ENCODE measurements at regions not wholly inside any gene's neighbourhood (a gene's known extent, or its start where the extent isn't known, plus 50 kb on each side); places are given as distances from the start of the nearest gene placed in this dataset.
A peak's percentile ranks its signal among the peaks of the same experiment; 100 is the strongest.
"Not testable (repeated sequence)": the region's sequence is repeated elsewhere in the genome, so short reads cannot be mapped to it uniquely, and the experiment has no call there.

DNA sequence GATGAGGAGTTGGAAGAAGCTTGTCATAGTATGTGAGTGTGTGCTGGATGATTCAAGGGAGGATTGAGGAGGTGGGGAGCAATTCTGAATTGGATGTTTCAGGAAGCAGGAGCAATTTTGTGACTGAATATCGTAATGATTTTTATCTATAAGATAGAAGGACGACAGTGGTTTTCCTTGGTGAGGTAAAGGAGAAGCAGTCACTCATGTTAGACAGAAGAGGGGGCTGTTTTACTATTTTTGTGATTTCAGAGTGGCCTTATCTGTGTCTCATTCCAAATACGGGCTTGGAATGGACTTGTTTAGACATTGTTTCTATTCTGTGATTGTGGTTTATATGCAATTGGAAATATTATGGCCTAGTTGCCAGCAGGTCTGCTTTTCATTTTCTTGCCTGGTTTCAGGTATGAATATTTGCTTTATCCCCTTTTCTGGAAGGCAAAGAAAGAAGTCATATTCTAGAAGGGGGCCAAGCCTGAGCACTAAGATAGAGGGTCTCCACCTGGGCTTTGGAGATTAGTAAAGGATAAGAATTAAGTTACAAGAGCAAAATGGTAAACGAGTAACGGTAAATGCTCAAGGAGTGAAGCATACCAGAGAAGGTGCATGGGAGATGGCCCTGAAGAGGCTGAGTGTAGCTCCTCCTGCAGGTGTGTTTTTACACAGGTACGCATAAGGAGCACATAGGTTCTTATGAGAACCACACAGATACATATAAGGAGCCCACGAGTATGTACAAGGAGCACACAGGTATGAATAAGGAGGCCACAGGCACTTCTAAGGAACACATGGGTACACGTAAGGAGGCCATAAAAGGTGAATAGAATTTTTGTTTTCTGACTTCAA lies 124.6 kb upstream of the KCNAB1 start:
- peak; percentile 57 for DNase-seq

DNA sequence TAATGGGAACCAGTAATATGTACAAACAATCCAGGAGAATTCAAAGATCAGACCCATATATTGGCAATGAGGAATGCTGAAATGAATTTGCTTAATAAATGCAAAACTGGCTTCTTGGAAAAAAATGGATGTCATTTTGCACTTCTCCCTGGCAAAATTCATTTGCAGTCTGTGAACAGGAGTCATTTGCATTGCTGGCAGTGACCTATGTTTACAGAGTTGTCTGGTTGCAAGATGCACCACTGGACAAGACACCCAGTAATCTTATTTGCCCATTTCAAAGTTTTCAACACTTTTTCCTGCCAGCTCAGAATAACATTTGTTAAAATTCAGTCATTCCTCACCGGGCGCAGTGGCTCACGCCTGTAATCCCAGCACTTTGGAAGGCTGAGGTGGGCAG lies 123.5 kb upstream of the KCNAB1 start:
- DNase-seq: no peak

DNA sequence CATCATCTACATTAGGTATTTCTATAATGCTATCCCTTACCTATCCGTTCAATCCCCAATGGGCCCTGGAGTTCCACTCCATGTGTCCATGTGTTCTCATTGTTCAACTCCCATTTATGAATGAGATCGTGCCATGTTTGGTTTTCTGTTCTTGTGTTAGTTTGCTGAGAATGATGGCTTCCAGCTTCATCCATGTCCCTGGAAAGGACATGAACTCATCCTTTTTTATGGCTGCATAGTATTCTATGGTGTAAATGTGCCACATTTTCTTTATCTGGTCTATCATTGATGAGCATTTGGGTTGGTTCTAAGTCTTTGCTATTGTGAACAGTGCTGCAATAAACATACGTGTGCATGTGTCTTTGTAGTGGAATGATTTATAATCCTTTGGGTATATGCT lies 122.2 kb upstream of the KCNAB1 start:
- DNase-seq: not testable (repeated sequence)

GRCh38 chr3:156005736-156006135 lies 114.6 kb upstream of the KCNAB1 start:
- no peak for DNase-seq

- no peak for DNase-seq
Measured at GRCh38 chr3:156010829-156011228, 109.5 kb upstream of the KCNAB1 start.

GRCh38 chr3:156014489-156014888 lies 105.9 kb upstream of the KCNAB1 start:
- DNase-seq: no peak

GRCh38 chr3:156016902-156017301 lies 103.5 kb upstream of the KCNAB1 start:
- no peak for DNase-seq

DNA sequence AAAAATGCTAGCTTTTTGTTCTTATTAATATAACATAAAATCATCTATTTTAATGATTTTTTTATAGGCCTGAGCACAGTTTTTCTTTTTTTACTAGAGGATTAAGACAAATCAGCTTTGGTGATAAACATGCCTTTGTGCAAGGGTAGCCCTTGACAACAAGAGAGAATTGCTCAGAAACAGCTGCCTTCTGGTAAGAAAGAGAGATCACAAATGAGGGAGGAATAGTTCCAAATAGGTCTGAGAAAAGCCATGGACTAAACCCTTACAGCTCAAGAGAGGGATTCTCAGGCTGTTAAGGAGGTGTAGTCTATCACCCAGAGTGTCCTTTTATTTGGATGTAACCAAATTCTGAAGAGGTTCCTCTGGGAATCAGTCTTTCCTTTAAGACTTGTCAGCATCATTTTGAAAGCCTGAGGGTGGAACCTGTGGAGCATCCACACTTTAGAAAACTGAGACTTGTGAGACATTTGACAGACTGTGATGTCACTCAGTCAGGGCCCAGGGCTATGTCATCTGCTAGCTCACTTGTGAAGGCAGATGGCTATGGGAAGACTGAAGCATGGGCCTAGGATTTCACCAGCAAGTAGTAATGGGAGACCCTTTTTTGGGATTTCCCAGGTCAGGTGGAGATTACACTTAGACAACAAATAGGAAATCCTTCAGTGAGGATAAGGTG lies 102.9 kb upstream of the KCNAB1 start:
- DNase-seq: no peak

- DNase-seq: no peak
Measured at GRCh38 chr3:156024904-156025533, 95.4 kb upstream of the KCNAB1 start.

DNA sequence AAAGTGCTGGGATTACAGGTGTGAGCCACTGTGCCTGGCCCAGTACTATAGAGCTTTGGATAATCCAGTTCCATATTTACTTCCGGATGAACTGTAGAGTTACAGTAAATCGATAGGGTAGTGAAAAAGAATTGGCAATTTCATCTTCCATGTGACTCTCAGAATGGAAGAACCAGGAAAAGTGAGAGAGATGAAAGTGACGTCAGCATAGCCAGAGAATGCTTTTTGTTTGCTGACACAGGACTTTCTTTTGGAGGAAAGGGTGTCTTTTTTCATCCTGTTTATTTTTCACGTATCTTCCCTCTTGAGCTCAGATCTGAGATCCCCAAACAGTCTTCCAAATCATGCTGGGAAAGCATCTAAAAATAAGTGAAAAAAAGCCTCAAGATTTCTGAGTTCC lies 91.2 kb upstream of the KCNAB1 start:
- DNase-seq: no peak

DNA sequence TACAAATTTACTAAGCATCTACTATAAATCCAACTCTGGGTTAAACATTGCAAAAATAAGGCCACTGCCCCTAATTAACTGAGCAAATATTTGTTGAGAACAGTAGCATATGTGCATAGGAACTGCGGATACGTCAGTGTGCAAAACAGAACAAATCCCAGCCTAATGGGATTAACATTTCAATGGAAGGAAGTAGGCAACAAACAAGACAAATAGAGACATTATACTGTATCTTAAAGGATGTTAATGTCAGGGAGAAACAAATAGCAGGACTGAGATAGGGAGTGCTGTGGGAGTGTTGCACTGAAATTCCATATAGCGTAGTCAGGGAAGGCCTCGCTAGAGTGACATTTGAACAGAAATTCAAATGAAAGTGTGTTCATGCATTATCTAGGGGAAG lies 89.7 kb upstream of the KCNAB1 start:
- no peak for DNase-seq

GRCh38 chr3:156033428-156033827 lies 87.0 kb upstream of the KCNAB1 start:
- DNase-seq: no peak

DNA sequence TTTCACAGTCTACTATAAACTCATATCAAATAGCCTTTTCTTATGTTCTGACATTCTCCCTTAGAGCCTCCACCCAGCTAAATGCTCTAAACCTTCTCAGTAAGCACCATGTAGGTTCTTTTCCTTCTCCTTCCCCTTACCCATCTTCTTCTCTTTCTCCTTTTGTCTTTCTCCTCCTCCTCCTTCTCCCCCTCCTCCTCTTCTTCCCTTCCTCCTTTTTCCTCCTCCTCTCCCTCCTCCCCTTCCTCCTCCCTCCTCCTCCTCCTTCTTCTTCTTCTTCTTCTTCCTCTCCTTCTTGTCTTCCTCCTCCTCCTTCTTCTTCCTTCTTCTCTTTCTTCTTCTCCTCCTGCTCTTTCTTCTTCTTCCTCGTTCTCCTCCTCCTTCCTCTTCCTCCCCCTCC lies 85.2 kb upstream of the KCNAB1 start:
- no peak for DNase-seq

DNA sequence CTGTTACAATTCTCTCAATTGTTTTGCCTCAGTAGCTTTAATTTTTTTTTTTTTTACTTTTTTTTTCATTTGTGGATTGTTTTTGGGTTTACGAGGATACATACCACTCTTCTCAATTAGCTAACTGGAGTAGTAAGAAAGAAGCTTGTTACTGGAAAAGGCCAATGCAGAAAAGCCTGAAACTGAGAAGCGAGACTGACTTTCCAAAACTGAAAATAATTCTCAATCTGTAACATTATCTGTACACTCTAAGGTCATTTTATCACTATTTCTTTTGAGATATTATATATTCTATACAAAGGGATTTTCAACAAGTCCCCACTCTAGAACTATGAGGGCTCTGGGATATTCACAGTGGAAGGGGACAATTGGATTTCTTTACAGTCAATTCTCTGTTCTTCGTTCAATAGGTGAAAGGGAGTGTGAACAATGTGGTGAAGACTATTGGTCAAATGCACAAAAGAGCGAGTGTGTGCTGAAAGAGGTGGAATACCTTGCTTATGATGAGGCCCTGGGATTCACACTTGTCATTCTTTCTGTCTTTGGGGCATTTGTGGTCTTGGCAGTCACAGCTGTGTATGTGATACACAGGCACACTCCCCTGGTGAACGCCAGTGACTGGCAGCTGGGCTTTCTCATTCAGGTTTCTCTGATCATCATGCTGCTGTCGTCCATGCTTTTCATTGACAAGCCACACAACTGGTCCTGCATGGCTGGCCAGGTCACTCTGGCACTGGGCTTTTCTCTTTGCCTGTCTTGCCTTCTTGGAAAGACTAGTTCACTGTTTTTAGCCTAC lies 83.9 kb upstream of the KCNAB1 start:
- no peak for DNase-seq

GRCh38 chr3:156037356-156037755 lies 83.0 kb upstream of the KCNAB1 start:
- peak; percentile 96 for DNase-seq

GRCh38 chr3:156038869-156039268 lies 81.5 kb upstream of the KCNAB1 start:
- DNase-seq: no peak

DNA sequence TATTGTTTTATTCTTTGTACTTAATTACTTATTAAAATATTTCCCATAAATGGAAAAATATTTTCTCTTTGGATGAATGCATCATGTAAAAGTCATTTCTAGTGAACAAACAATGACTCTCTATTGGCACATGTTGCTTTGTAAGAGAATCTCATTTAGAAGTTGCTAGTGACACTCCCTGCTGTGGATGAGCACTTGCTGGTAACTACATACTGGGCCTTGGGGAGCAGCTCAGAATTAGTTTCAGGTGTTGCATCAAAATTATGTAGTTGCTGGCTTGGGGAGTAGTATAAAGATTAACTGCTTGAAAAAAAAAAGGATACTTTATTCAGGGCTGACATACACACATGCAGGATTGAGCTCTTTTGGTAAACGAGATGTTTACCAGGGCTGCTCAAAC lies 80.3 kb upstream of the KCNAB1 start:
- DNase-seq: no peak

DNA sequence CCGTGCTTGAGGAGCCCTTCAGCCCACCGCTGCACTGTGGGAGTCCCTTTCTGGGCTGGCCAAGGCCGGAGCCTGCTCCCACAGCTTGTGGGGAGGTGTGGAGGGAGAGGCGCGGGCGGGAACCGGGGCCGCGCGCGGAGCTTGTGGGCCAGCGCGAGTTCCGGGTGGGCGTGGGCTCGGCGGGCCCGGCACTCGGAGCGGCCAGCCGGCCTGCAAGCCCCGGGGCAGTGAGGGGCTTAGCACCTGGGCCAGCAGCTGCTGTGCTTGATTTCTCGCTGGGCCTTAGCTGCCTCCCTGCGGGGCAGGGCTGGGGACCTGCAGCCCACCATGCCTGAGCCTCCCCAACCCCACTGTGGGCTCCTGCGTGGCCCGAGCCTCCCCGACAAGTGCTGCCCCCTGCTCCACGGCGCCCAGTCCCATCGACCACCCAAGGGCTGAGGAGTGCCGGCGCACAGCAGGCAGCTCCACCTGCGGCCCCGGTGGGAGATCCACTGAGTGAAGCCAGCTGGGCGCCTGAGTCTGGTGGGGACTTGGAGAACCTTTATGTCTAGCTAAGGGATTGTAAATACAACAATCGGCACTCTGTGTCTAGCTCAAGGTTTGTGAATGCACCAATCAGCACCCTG lies 79.0 kb upstream of the KCNAB1 start:
- not testable (repeated sequence) for DNase-seq

- DNase-seq: not testable (repeated sequence)
Measured at GRCh38 chr3:156041856-156042255, 78.5 kb upstream of the KCNAB1 start.

DNA sequence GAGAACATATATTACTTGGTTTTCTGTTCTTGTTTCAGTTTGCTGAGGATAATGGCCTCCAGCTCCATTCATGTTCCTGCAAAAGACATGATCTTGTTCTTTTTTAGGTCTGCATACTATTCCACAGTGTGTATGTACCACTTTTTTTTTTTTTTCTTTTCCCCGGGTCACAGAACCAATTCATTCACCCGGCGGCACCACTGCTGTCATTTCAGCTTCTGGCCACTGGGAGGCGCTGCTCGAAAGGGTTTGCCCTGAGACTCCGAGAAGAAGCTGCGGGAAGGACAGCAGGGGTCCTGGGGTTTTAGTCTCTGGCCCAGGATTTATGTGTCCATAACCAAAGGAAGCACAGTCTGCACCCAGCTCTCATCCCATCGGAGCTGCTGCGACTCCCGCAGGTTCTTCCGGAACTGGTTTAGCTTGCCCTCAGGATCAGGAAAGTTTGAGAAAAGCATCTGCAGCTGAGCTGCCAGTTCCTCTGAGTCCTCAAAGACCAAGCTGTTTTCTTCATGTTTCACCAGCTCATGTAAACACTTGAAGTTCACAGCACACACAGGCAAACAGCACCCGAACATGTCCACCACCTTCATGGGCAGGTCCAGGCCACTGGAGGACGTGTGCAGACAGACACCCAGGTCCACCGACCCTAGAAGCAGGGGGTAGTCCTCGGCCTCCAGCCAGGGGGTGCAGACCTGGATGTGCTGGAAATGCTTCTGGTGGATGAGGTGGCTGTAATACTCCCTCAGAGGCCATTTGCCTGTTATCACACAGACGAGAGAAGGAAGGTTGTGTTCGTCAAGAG lies 76.3 kb upstream of the KCNAB1 start:
- DNase-seq: not testable (repeated sequence)

DNA sequence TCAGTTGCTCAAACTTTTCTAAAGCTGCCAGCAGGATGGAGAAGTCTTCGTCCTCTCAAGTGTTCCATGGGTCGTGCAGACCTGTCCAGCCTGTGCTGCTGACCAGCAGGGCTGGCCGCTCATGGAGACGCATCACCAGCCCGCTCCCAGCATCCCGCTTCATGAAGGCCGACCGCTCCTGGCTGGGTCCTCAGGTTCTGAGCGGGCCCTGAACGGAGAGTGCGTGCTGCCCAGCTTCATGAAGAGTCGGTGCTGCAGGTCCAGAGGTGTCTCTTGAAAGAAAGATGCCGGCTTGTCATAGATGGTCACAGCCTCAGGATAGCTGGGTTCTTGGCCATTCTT lies 75.8 kb upstream of the KCNAB1 start:
- no peak for DNase-seq

DNA sequence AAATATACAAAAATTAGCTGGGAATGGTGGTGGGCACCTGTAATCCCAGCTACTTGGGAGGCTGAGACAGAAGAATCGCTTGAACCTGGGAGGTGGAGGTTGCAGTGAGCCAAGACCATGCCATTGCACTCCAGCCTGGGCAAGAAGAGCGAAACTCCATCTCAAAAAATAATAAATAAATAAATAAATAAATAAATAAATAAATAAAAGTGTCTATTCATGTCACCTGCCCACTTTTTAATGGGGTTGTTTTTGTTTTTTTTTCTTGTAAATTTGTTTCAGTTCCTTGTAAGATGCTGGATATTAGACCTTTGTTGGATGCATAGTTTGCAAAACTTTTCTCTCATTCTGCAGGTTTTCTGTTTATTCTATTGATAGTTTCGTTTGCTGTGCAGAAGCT lies 71.9 kb upstream of the KCNAB1 start:
- not testable (repeated sequence) for DNase-seq
